ENCODE measurements at regions not wholly inside any gene's neighbourhood (a gene's known extent, or its start where the extent isn't known, plus 50 kb on each side); places are given as distances from the start of the nearest gene placed in this dataset.
"Not testable (repeated sequence)": the region's sequence is repeated elsewhere in the genome, so short reads cannot be mapped to it uniquely, and the experiment has no call there.

GRCh38 chr12:68387338-68387737 is 55.2 kb upstream of the MDM1 start:
- no peak for DNase-seq (ENCODE audit: low read depth in 2 of 2)

- no peak for DNase-seq (ENCODE audit: low read depth in 2 of 2)
These were observed 57.1 kb upstream of the MDM1 start for GRCh38 chr12:68389305-68389704.

GRCh38 chr12:68391937-68392336 is 59.8 kb upstream of the MDM1 start:
- no peak for DNase-seq (ENCODE audit: low read depth in 2 of 2)

DNA sequence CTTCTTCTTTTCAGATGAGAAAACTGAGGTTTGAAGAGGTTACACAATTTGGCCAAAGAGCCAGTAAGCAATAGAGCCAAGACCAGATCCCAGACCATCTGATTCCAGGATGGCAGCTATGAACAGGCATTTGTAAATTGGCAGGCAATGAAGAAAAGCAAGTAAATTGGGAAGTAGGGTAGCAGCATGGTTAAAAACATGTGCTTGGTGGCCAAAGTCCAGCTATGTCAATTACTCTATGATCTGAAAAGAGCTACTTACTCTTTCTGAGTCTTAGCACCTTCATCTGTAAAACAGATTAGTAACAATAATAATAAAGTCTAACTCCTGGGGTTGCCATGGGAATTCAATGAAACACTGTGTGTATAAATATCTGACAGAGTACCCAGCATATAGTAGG is 60.2 kb upstream of the MDM1 start:
- no peak for DNase-seq (ENCODE audit: low read depth in 2 of 2)

- DNase-seq (ENCODE audit: low read depth in 2 of 2), result peak; percentile 10 to 11
These were observed 61.3 kb upstream of the MDM1 start for GRCh38 chr12:68393417-68393816.

- no peak for DNase-seq (ENCODE audit: low read depth in 2 of 2)
These were observed 65.5 kb upstream of the MDM1 start for GRCh38 chr12:68397566-68398158.

DNA sequence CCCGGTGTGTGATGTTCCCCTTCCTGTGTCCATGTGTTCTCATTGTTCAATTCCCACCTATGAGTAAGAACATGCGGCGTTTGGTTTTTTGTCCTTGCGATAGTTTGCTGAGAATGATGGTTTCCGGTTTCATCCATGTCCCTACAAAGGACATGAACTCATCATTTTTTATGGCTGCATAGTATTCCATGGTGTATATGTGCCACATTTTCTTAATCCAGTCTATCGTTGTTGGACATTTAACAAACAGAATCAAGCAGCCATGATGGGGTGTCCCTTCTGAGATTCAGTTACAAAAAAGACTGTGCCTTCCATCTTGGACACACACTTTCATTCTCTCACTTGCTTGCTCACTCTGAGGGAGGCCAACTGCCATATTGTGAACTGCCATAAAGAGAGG is 66.5 kb upstream of the MDM1 start:
- DNase-seq (ENCODE audit: low read depth in 2 of 2), result not testable (repeated sequence)

GRCh38 chr12:68400226-68400829 is 68.2 kb upstream of the MDM1 start:
- no peak for DNase-seq (ENCODE audit: low read depth in 2 of 2)

- DNase-seq (ENCODE audit: low read depth in 2 of 2), result no peak
These were observed 70.3 kb upstream of the MDM1 start for GRCh38 chr12:68402422-68402821.

GRCh38 chr12:68403296-68403695 is 71.1 kb upstream of the MDM1 start:
- no peak for DNase-seq (ENCODE audit: low read depth in 2 of 2)

- DNase-seq (ENCODE audit: low read depth in 2 of 2), result no peak
These were observed 71.5 kb upstream of the MDM1 start for GRCh38 chr12:68403711-68404110.

DNA sequence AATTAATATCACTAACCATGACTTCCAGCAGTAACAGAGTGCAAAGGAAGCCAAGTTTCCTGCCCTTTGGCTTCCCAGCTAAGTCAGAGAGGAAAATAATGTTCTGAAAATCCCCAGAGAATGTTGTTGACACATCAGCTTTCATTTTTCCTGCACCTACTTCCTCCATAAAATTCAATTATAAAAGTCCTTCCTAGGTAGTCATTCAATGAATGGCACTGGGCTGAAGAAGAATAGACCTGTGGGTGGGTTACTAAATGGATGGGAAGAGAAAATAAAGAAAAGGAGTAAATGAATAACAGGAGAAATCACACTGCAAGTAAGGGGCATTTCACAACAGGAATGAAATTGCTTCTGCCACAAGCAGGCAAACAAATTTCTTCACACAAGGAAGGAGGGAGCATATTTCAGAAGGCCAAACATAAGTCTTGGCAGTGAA is 73.2 kb upstream of the MDM1 start:
- peak; percentile 65 to 68 for DNase-seq (ENCODE audit: low read depth in 2 of 2)

DNA sequence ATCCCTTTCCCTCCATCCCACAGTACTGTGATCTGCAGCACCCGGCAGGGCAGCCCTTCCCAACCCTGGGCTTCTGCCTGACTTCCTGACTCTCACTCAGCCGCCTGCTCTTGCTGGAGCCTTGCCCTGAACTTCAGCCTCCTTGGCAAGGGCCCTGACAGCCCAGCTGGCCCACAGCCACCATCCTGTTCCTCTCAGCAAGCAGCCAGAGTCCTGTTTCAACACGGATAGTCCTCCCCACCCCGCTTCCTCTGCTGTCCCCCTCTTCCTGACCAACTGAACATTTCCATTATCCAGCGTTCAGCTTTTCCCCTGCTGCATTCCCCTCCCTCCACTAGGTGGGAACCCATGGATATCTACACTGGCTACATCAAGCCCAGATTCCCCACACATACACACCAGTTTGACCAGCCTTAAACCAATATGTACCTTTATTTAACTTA is 74.0 kb upstream of the MDM1 start:
- DNase-seq (ENCODE audit: low read depth in 2 of 2), result peak; percentile 97 to 99

DNA sequence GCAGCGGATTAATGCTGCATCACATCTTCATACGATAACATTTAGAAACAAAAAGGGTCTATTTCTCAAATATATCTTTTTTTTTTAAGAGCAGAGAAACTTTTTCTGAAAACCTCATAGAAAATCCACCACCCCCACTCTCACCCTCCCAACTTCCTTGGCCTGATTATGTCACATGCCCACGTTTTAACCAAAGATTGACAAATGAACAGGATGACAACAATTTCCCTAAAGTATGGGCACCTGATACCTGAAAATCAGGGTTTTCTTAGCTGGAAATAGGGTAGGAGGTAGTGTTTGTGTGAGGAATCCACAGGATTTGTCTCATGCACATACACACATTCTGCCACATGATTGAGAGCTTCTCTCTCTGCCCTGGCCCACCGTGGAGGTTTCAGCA is 74.7 kb upstream of the MDM1 start:
- no peak for DNase-seq (ENCODE audit: low read depth in 2 of 2)

- no peak for DNase-seq (ENCODE audit: low read depth in 2 of 2)
These were observed 78.0 kb upstream of the MDM1 start for GRCh38 chr12:68410018-68410660.

- DNase-seq (ENCODE audit: low read depth in 2 of 2), result no peak
These were observed 79.2 kb upstream of the MDM1 start for GRCh38 chr12:68411371-68411770.

- no peak for DNase-seq (ENCODE audit: low read depth in 2 of 2)
These were observed 82.8 kb upstream of the MDM1 start for GRCh38 chr12:68414988-68415387.

GRCh38 chr12:68416350-68416749 is 84.2 kb upstream of the MDM1 start:
- DNase-seq (ENCODE audit: low read depth in 2 of 2), result no peak

GRCh38 chr12:68416826-68417225 is 84.7 kb upstream of the MDM1 start:
- DNase-seq (ENCODE audit: low read depth in 2 of 2), result no peak

- no peak for DNase-seq (ENCODE audit: low read depth in 2 of 2)
These were observed 85.9 kb upstream of the MDM1 start for GRCh38 chr12:68418137-68418460.

- no peak for DNase-seq (ENCODE audit: low read depth in 2 of 2)
These were observed 88.3 kb upstream of the MDM1 start for GRCh38 chr12:68420225-68421010.

DNA sequence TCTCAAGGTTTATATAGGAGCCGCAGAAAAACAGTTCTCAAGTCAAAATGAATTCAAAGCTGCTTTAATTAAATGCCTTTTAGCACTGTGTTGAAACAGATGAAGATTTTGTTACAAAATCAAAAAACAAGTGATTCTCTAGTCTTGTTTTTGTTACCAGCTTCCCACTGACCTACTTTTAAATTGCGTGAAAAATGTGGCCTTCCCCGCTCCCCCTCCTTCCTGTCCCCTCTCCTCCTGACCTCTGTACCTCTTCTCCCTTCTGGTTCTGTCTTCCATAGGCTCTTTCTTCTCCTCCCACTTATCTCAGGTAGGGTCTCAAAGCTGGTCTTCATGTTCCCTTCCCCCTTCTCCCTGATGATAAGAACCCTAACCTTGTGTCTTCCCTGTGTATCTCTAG is 90.0 kb upstream of the MDM1 start:
- no peak for DNase-seq (ENCODE audit: low read depth in 2 of 2)

Measured in dermis microvascular lymphatic vessel endothelial cell (primary cell).